ENCODE measurements at regions not wholly inside any gene's neighbourhood (a gene's known extent, or its start where the extent isn't known, plus 50 kb on each side); places are given as distances from the start of the nearest gene placed in this dataset.

DNA sequence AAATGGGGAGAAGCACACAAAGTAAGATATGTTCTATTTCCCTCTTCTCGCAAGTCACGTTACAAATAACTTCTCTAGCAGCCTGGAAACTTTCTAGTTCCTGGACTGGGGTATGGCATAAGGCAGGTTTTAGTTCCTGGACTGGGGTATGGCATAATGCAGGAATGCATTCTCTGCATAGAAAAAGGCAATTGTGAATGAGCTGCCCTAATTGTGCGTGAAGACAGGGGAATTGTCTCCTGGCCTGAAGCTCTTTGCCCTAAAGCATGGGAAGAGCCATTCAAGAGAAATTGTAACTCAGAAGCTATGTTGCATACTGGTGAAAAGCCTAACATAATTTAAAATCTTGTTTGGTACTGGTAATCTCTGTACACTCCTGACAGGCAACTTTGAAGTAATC lies 54.3 kb upstream of the CBLB start:
- DNase-seq (ENCODE audit: low read depth in 2 of 2) = no peak

DNA sequence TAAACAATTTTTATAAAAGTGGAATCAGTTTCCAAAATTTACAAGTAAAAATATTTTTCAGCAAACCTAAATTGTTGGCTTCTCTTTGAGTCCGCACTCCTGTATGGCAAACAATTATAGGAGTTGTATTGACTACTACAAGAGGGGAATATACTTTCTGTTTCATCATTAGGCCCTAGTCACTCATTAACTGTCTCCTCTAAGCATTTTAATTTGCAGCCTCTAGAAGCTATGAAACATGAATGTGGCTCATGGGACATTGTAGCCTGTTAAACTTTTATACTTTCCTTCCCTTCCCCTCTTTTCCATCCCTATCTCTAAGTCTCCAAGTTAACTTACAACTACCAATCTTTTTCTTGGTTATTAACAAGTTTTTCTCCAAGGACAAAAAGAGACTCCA lies 58.9 kb upstream of the CBLB start:
- DNase-seq (ENCODE audit: low read depth in 2 of 2) = no peak

DNA sequence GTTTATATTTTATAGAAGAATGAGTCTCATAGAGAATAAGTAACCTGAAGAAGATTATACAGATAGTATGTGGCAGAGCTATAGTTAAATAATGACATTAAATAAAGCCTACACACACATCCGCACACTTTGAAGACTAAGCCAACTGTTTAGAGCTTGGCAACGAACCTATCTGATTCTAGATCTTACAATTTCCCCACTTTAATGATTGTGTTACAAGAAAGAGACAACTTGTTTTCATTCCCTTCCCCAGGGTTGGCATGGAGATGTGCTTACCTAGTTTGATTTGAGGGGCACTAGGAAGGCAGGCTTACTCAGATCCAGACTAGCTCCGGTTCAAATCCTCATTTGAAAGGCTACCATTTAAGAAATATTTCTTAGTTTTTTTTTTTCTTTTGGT lies 61.9 kb upstream of the CBLB start:
- no peak for DNase-seq (ENCODE audit: low read depth in 2 of 2)

DNA sequence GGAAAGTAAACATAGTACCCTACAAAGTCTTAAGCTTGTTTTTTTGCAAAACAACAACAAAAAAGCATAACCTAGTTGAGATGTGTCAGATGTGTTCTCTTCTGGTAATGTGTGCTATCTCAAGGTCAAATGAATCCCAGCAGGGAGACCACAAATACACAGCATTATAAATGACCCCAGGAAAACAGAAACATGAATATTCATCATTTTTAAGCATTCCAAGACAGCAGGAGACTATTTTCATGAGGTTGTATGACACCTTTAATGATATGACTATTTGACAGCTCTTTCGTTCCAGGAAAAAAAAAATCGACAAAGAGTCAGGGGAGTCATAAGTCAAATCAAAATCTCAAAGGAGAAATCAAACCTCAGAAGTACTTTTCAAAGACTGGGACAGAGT lies 62.7 kb upstream of the CBLB start:
- no peak for DNase-seq (ENCODE audit: low read depth in 2 of 2)

DNA sequence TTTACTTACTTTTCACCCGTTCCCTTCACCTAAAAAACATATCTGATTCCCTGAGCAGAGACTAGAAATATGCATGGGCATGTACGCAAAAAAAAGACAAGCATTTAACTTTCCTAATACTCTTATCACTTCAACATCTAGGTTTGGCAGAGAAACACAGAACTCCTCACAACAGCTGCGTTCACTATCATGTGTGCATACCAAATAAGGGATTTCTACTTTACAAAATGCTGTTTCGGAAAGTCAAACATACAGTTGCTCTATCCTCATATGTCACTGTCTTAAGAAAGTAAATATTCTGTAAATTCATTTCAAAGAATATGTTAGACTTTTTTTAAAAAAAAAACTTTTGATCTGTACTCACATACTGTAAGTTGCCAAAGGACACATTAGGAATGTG lies 65.1 kb upstream of the CBLB start:
- DNase-seq (ENCODE audit: low read depth in 2 of 2) = no peak

DNA sequence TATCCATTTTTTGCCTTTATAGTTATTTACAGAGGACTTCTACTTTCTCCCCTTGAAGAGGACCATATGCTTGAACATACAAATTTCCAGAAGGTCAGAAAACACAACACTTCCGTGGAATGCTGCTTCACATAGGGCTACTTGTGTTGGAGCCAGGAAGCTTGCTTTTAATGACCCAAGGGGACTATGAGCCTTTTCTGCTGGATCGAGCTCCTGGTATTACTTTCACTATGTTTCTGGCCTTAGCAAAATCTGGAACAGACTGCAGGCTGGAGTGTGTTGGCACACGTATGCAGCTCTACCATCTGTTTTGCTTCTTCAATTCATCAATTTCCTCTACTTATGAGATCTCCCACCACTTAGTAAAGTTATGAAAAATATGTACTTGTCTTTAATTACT lies 69.3 kb upstream of the CBLB start:
- no peak for DNase-seq (ENCODE audit: low read depth in 2 of 2)

DNA sequence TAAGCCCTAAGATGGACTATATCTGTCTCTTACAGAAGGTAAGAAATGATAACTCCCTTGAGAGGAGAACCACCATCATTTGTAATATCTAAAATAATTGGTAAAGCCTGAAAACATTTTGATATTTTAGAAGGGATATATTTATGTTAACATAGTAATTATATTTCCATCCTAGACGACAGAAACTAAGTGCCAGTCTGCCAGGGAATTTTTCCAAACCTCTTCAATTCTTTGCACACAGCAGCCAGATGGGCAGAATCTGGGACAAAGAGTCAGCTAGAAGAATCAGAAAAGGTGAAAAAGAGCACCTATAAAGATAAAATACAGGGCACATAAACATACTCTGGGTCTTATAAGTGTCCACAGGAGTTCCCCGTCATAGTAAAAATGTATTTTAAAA lies 70.0 kb upstream of the CBLB start:
- DNase-seq (ENCODE audit: low read depth in 2 of 2) = no peak

GRCh38 chr3:105944276-105944675 lies 75.5 kb upstream of the CBLB start:
- no peak for DNase-seq (ENCODE audit: low read depth in 2 of 2)

DNA sequence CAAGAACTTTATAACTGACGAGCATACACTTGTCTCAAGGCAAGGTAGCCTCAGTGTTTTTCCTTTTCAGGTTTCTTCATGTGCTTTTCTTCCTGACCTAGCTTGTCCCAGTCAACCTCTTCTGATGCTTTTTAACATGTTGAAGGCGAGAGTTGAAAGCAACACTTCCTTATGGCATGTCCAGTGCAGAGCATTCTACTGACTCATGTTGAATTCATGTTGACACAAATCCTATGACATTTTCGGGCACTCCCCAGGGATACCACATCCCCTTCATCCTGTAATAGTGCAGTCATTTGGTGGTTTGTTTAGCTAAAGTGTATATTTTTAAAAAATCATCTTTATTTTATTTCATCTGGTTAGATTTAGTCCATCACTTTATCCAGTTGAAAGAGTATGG lies 75.9 kb upstream of the CBLB start:
- no peak for DNase-seq (ENCODE audit: low read depth in 2 of 2)

DNA sequence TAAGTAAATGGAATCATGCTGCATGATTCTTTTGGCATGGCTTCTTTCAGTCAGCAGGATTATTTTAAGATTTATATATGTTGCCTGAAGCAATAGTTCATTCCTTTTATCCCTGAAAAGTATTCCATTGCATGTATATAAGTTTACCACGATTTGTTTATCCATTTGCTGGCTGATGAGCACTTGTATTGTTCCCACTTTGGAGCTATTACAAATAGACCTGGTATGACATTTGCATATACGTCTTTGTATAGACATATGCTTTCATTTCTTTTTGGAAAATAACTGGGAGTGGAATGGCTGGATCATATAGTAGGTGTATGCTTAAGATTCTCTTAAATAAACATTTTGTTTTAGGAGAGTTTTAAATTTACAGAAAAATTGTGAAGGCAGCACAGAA lies 79.3 kb upstream of the CBLB start:
- no peak for DNase-seq (ENCODE audit: low read depth in 2 of 2)

GRCh38 chr3:105950881-105951600 lies 82.2 kb upstream of the CBLB start:
- DNase-seq (ENCODE audit: low read depth in 2 of 2) = no peak

GRCh38 chr3:105953831-105954230 lies 85.0 kb upstream of the CBLB start:
- DNase-seq (ENCODE audit: low read depth in 2 of 2) = no peak

- DNase-seq (ENCODE audit: low read depth in 2 of 2) = no peak
Measured at GRCh38 chr3:105956306-105956705, 87.5 kb upstream of the CBLB start.

DNA sequence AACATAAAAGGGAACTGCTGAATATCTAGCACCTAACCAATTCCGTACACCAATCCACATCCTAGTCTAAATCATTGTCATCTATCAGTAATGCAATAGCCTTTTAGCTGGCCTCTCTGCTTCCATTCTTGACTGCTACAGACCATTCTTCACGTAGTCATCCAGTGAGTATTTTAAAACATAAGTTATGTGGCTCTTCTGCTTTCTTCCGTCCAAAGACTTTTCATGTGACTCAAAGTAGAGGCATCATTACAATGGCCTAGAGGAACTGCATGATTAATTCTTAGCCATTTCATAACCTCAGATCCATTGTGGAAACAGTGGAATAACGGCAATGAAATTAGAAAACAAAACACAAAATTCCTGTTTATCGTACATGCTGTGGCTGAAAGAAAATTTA lies 88.9 kb upstream of the CBLB start:
- no peak for DNase-seq (ENCODE audit: low read depth in 2 of 2)

- DNase-seq (ENCODE audit: low read depth in 2 of 2) = no peak
Measured at GRCh38 chr3:105958237-105959000, 89.6 kb upstream of the CBLB start.

DNA sequence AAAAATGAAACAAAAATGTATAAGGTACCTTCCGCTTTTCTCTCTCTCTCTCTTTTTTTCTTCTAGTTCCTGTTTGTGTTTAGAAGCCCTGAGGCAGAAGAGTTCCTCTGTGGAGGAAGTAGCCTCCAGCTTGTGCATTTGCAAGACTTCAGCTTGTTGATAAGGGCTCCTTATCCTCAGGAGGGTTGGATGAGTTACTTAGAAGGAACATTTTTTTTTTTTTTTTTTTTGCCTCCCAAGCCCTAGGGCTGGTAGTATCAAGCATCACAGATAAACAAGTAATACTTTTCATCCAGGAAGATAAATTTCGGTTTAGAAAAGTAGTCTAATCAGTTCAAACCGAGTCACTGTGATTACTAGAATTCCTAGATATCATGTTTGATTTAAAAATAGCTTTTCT lies 91.0 kb upstream of the CBLB start:
- DNase-seq (ENCODE audit: low read depth in 2 of 2) = no peak

DNA sequence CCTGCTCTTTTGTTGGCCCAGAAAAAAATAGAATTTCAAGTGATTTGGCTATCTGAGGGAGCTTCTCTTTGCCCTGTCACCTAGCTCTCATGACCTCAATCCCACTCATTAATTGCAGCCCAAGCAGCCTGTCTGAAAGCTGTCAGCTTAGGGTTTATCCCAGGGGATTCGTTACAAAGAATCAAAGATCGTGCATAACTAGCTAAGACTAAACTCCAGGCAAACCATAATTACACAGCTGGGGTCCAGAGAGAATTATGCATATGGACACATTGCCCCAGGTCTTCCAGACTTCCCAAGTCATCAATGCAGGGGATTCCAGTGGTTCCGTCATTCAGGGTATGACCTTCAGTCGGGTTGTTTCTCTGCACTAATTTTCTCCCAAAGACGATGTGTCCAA lies 91.6 kb upstream of the CBLB start:
- DNase-seq (ENCODE audit: low read depth in 2 of 2) = no peak

- DNase-seq (ENCODE audit: low read depth in 2 of 2) = no peak
Measured at GRCh38 chr3:105963161-105963560, 94.3 kb upstream of the CBLB start.

DNA sequence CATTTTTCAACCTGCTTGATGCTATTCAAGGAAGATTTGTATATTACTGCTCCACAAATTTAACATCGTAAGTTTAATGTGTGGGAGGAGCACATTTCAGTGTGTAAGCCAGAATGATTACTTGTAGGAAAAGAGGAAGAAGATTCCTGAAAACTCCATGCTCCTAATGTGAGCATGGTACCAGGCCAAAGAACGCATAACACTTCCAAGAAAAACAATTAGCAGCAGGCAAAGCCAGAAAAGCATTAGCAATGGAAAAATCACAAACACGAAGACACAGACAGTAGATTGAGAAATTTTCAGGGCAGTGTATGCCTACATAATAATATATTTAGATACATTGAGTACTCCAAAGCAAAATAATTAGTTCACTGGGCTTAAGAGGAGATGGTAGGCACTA lies 96.6 kb upstream of the CBLB start:
- DNase-seq (ENCODE audit: low read depth in 2 of 2) = no peak

DNA sequence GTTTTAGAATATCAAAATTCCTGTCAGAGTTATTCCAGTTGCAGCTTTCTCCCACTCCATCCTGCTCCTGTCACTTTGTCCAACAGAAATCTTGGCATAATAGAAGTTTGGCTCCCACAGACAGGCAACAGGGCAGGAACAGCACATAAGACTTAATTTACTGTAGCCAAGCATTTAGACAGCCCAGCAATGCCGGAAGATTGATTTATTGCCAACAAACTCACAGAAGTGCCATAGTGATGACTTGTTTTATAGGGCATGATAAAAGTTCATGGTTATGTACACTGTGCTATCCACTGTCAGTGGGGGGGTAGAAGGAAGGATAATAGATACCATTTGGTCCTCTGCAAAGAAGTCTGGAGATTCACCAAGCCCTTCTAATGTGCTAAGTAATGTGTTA lies 98.3 kb upstream of the CBLB start:
- DNase-seq (ENCODE audit: low read depth in 2 of 2) = no peak

DNA sequence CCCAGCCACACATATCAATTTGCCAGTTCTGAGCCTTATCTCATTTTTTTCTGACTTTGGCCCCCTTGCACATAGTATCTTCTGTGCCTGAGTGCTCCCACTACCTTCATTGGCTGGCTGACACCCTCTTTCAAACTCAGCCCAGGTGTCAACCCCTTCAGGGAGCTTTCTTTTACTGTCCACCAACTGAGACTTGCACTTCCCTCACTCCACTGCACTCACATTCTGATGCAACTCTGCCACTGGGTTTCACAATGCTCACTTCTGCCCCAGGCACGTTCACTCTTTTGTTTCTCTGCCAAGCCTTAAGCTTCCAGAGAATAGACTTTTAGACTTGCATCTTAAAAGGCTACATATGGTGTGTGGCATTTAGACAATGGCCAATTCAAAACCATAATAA lies 101.5 kb upstream of the CBLB start:
- DNase-seq (ENCODE audit: low read depth in 2 of 2) = no peak

DNA sequence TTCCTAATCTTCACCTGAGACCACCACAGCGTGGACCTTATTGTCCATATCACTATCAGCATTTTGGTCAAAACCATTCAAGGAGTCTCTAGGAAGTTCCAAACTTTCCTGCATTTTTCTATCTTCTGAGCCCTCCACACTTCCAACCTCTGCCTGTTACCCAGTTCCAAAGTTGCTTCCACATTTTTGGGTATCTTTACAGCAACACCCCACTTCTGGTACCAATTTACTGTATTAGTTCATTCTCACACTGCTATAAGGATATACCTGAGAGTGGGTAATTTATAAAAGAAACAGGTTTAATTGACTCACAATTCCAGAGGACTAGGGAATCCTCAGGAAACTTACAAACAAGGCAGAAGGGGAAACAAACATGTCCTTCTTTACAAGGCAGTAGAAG lies 103.3 kb upstream of the CBLB start:
- DNase-seq (ENCODE audit: low read depth in 2 of 2) = no peak

- DNase-seq (ENCODE audit: low read depth in 2 of 2) = no peak
Measured at GRCh38 chr3:105974381-105974780, 105.6 kb upstream of the CBLB start.

DNA sequence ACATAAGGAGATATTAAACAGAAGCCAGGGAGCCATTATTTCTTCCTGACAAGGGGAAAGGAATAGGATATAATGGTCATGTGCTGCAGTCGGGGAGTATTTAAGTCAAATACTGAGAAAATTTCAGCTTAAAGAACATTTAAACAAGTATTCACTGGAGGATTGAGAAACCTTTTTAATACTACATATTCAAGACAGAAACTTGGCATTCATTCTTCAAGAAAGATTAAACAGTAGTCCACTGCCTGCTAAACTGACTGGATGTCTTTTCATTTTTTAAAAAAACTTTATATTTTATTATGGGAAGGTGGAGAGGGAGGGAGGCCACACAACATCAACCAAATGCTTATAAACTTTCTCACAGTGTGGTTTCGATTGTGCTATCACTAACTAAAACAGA lies 107.4 kb upstream of the CBLB start:
- DNase-seq (ENCODE audit: low read depth in 2 of 2) = no peak

Data from stimulated activated CD4-positive, alpha-beta T cell treated with anti-CD3 and anti-CD28 coated beads, Interleukin-12 subunit alpha, Interleukin-12 subunit beta, amount 100 ng/mL, for 24 hours (primary cell).